T-helper 1 cell treated with Interleukin-12 subunit alpha and Interleukin-12 subunit beta and Interleukin-4 antibody, amounts not matched to agents 30 μg/mL and 1 μg/mL, for 36 hours (primary cell): ENCODE measurements at regions not wholly inside any gene's neighbourhood (a gene's known extent, or its start where the extent isn't known, plus 50 kb on each side); places are given as distances from the start of the nearest gene placed in this dataset.

Experiments
- H3K27ac Mint-ChIP-seq: one replicate; pipeline ENCODE4 v1.8.0; 2021; ENCODE audit warnings: mild to moderate bottlenecking, mixed read lengths
- H3K27me3 Mint-ChIP-seq: one replicate; pipeline ENCODE4 v1.8.0; 2021; ENCODE audit warnings: low read depth, mixed read lengths
- H3K36me3 Mint-ChIP-seq: one replicate; pipeline ENCODE4 v1.8.0; 2021; ENCODE audit warnings: low read depth, mixed read lengths
- H3K4me1 Mint-ChIP-seq: one replicate; pipeline ENCODE4 v1.8.0; 2021; ENCODE audit warnings: low read depth, mixed read lengths
- H3K4me3 Mint-ChIP-seq: one replicate; pipeline ENCODE4 v1.8.0; 2021; ENCODE audit warnings: mild to moderate bottlenecking, moderate library complexity, mixed read lengths
- H3K9me3 Mint-ChIP-seq: one replicate; pipeline ENCODE4 v1.8.0; 2021; ENCODE audit warnings: mixed read lengths

DNA sequence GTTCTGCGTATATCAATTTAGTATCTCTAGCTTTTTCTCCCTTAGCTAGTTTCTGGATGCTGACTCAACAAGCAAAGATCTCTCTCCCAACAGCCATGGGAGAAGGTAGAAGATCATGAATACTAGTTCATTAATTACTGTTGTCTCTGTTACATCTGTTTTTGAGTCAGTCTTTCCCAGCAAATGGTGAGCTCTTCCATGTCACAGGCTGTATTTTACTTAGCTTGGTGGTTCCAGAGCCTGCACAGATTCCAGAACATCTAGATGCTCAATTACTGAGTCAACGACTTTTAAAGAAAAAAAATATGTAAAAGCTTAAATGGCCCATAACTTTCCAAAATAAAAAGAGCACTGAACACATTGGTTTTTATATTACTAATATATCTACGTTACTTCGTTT is 307.2 kb downstream of the NSG2 start:
- H3K27me3 Mint-ChIP-seq: no peaks in the 10 kb centered on the region
- H3K9me3 Mint-ChIP-seq: no peaks in the 10 kb centered on the region
- no peak overlapping the region for H3K4me3 Mint-ChIP-seq
- no peaks in the 10 kb centered on the region for H3K4me1 Mint-ChIP-seq
- H3K27ac Mint-ChIP-seq: no peak overlapping the region
- H3K36me3 Mint-ChIP-seq: no peaks in the 10 kb centered on the region

DNA sequence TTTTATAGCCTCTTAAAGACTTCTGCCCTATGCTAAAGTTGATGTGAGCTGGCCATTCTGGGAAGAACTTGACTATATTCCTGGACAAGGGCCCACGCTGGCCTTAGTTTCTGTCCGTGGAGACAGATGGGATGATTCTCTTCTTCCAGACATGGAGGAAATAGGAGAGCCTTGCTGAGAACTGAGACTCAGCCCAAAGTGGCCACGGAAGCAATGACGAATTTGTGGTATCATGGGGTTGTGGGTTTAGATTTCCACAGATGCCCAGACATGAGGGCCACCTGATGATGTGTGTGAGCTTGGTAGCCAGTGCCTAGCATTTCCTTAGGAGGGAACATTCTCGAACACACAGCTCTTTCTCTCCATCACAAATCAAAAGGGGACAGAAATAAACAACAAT is 309.1 kb downstream of the NSG2 start:
- H3K9me3 Mint-ChIP-seq: no peaks in the 10 kb centered on the region
- no peaks in the 10 kb centered on the region for H3K36me3 Mint-ChIP-seq
- H3K27ac Mint-ChIP-seq: no peak overlapping the region
- no peaks in the 10 kb centered on the region for H3K4me1 Mint-ChIP-seq
- H3K27me3 Mint-ChIP-seq: no peaks in the 10 kb centered on the region
- H3K4me3 Mint-ChIP-seq: no peak overlapping the region

DNA sequence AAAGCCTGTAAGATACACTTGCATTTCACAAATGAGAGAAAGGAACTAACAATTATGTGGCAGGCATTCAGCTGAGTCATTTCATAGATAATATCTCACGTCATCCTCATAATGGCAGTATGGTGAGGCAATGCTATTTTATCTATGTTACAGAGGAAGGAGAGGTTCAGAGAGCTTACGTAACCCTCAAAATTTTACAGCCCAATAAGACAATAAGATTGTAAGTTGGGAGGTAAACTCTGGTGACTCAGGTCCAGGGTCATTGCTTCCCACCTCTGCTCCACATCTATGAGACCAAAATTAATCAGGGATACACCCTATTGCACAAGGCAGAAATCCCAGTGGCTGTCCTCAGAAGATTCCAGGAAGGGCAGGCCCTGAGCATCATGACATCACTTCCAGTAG is 309.7 kb downstream of the NSG2 start:
- Mint-ChIP-seq H3K9me3 (no peaks in the 10 kb centered on the region), H3K27me3 (no peaks in the 10 kb centered on the region), H3K36me3 (no peaks in the 10 kb centered on the region), H3K4me3 (no peak overlapping the region), H3K4me1 (no peaks in the 10 kb centered on the region), H3K27ac (no peak overlapping the region)

DNA sequence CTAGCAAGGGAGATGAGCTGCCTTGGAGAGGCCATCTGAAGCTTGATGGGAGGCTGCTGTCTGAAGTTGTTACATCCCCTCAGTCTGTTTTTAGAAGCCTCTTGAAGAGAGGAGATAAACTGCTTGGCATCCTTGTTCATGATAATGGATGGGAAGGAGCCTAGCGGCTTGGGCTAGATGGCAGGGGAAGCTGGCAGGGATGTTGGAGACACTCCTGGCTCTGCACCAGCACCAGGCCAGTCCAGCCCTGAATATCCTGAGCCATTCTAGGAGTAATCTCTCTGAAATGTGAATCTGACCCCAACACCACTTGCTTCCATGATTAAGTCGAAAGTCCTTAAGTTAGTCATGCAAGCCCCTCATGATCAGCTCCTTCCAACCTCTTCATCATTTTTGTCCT is 310.5 kb downstream of the NSG2 start:
- Mint-ChIP-seq H3K9me3 (no peaks in the 10 kb centered on the region), H3K27me3 (no peaks in the 10 kb centered on the region), H3K27ac (no peak overlapping the region), H3K4me3 (no peak overlapping the region), H3K36me3 (no peaks in the 10 kb centered on the region), H3K4me1 (no peaks in the 10 kb centered on the region)

DNA sequence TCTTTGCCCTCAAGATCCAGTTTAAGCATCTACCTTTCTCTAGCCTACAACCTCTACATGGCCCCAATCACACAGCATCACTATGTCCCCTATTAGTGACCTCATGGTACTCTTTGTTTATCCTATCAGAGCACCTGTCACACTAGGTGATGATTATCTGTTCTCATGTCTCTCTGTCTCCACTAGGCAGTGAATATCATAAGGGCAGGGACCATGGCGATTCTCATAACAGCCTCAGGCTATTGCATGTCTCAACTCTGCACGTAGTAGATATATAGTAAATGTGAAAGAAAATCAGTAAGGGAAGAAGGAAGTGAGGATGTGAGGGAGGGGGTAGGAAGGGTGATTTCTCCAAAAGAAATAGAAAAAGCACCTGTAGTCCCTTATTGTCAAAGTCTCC is 311.0 kb downstream of the NSG2 start:
- H3K9me3 Mint-ChIP-seq: peaks cover under 1% of the 10 kb centered on the region
- no peak overlapping the region for H3K4me3 Mint-ChIP-seq
- H3K27me3 Mint-ChIP-seq: no peaks in the 10 kb centered on the region
- H3K4me1 Mint-ChIP-seq: no peaks in the 10 kb centered on the region
- no peak overlapping the region for H3K27ac Mint-ChIP-seq
- H3K36me3 Mint-ChIP-seq: no peaks in the 10 kb centered on the region

DNA sequence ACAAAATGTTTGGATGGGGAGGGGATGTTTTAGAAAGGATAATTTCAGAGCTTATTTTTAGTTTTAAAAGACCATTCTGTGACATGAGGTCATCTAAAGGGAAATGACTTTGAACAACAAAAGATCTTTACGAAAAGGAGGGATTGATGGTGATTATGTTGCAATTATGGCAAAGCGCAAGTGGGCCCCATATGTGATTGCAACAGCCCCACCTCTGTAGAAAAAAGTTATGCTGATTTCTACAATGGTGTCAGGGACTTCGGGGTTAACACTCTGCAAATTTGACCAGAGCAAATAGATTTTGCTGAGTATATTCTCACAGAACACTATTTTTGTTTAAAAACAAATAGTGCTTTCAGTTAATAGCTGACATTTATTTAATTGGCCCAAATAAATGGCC is 312.8 kb downstream of the NSG2 start:
- Mint-ChIP-seq H3K9me3 (peaks cover 9% of the 10 kb centered on the region), H3K4me1 (no peaks in the 10 kb centered on the region), H3K27ac (no peak overlapping the region), H3K27me3 (no peaks in the 10 kb centered on the region), H3K4me3 (no peak overlapping the region), H3K36me3 (no peaks in the 10 kb centered on the region)

DNA sequence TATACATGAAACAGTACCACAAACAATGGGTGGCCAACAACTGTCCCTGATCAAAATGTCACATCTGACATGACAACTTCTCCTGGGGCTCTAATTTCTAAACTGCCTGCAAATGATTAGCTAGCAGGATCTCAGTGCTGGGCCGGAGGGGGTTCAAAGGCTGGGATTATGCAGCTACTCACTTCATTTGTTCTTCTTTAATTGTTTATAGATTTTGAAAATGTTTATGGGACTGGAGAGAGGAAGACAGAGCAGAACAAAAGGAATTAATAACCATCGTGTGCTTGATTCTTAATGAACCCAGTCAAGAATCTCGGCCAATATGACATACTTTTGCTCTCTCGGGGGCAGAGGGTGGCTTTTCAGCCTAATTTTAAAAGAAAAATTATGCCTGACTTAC is 313.6 kb downstream of the NSG2 start:
- no peaks in the 10 kb centered on the region for H3K36me3 Mint-ChIP-seq

DNA sequence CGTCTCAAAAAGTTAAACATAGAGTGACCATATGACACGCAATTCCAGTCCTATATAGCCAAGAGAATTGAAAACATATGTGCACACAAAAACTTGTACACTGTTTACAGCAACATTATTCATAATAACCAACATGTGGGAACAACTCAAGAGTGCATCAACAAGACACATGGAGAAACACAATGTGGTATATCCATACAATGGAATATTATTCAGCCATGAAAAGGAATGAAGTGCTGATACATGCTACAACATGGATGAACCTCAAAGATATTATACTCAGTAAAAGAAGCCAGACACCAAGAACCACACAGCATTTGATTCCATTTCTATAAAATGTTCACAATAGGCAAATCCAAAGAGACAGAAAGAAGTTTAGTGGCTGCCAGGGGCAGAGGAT is 317.0 kb downstream of the NSG2 start:
- Mint-ChIP-seq H3K4me3 (no peak overlapping the region), H3K9me3 (peaks cover 9% of the 10 kb centered on the region), H3K27ac (no peak overlapping the region), H3K4me1 (no peaks in the 10 kb centered on the region), H3K36me3 (no peaks in the 10 kb centered on the region), H3K27me3 (no peaks in the 10 kb centered on the region)

More for the DNA sequence above, 313.6 kb downstream of the NSG2 start:
- no peaks in the 10 kb centered on the region for H3K27me3 Mint-ChIP-seq
- H3K27ac Mint-ChIP-seq: no peak overlapping the region
- no peaks in the 10 kb centered on the region for H3K4me1 Mint-ChIP-seq
- H3K4me3 Mint-ChIP-seq: no peak overlapping the region
- H3K9me3 Mint-ChIP-seq: peaks cover 9% of the 10 kb centered on the region

DNA sequence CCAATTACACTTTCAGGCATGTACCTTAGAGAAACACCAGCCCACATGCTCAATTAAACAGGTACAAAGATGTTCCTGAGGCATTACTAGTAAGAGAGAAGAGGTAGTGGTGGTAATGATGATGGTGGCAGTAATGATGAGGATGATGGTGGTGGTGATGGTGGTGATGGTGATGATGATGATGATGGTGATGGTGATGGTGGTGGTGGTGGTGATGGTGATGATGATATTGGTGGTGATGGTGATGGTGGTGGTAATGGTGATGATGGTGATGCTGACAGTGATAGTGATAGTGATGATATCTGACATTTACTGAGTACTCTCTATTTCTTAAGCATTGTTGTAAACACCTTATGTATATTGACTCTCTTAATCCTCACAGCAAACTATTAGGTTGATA is 318.4 kb downstream of the NSG2 start:
- Mint-ChIP-seq H3K36me3 (no peaks in the 10 kb centered on the region), H3K4me1 (no peaks in the 10 kb centered on the region), H3K27ac (no peak overlapping the region), H3K4me3 (no peak overlapping the region), H3K9me3 (peaks cover 9% of the 10 kb centered on the region), H3K27me3 (no peaks in the 10 kb centered on the region)

DNA sequence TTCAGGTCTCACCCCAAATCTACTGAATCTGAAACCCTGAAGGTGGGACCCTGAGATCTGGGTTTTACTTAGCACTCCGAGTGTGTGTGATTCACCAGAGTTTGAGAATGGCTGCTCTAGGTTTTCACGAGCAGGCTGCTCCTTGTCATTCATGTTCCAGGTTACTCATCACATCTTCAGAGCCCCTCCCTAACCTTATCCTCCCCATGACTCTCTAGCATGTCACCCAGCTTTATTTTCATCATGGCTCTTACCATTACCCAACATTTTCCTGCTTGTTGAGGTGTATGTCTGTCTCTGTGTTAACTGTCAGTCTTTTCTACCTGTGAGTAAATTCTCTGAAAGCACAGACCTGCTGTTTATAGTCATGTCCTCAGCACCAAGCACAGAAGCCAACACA is 319.2 kb downstream of the NSG2 start:
- no peak overlapping the region for H3K27ac Mint-ChIP-seq
- no peak overlapping the region for H3K4me3 Mint-ChIP-seq
- H3K4me1 Mint-ChIP-seq: no peaks in the 10 kb centered on the region

DNA sequence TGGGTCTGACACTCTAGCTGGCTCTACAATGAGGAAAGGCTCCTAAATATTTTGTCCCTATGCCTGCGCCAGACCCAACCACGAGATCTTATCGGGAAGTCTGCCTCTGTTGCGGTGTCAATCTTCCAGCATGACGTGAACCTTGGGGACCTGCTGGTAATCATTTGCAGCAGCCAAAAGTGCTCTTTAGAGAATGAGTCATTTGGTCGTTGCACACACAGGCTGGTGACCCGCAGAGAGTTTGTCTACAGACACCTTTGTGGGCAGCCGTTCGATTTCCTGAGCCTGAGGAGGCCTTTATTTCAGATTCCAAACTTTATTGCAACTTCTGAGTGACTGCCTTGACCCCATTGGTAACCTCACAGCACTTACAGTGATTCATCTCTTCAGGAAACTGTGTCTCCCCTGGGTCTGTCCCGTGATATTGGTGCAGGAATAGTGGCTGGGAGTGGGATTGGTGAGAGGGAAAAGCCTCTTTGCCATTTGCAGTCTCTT is 326.1 kb downstream of the NSG2 start:
- Mint-ChIP-seq H3K4me1 (no peaks in the 10 kb centered on the region), H3K4me3 (no peak overlapping the region), H3K9me3 (no peaks in the 10 kb centered on the region), H3K36me3 (no peaks in the 10 kb centered on the region), H3K27ac (no peak overlapping the region), H3K27me3 (no peaks in the 10 kb centered on the region)

More for the DNA sequence above, 319.2 kb downstream of the NSG2 start:
- H3K27me3 Mint-ChIP-seq: no peaks in the 10 kb centered on the region
- H3K36me3 Mint-ChIP-seq: no peaks in the 10 kb centered on the region
- H3K9me3 Mint-ChIP-seq: peaks cover 9% of the 10 kb centered on the region

DNA sequence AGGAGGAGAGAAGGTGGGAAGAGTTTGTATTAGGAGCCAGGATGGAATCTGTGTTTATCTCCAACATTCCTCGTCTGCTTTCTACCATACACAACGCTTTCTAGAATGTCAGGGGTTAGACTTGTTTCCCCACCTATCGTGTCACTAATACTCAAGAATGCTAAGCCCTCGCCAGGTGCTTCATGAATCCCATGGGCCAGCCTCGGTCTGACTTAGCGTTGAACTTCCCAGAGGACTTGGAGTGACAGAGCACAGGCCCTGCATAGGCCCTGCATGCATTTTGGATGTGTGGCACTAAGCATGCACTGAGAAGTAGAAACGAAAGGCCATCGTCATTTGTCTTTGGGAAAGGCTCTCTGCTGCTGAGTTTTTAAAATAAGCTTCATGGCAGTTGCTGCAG is 328.7 kb downstream of the NSG2 start:
- H3K36me3 Mint-ChIP-seq: no peaks in the 10 kb centered on the region
- H3K4me3 Mint-ChIP-seq: no peak overlapping the region
- no peaks in the 10 kb centered on the region for H3K27me3 Mint-ChIP-seq
- H3K9me3 Mint-ChIP-seq: no peaks in the 10 kb centered on the region
- H3K4me1 Mint-ChIP-seq: no peaks in the 10 kb centered on the region
- no peak overlapping the region for H3K27ac Mint-ChIP-seq

DNA sequence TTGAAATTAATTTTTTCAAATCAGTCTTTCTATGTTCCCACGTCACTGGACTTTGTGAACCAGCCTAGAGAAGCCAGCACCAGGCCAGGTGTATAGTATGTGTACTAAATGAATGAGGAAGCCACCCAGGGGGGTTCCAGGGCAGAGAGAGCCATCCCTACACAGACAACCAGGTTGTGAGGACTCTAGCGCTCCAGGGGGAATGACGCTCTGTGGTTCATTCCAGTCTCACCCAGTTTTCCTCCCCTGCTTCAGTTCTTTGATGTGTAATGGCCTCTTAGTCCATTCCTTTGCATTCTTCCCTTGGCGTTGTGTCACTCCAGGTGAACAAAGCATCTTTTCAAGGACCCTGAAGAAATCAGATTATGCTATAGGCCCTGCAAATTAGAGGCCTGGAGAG is 330.6 kb downstream of the NSG2 start:
- Mint-ChIP-seq H3K9me3 (no peaks in the 10 kb centered on the region), H3K27ac (no peak overlapping the region), H3K4me3 (no peak overlapping the region), H3K27me3 (no peaks in the 10 kb centered on the region), H3K36me3 (no peaks in the 10 kb centered on the region), H3K4me1 (no peaks in the 10 kb centered on the region)

DNA sequence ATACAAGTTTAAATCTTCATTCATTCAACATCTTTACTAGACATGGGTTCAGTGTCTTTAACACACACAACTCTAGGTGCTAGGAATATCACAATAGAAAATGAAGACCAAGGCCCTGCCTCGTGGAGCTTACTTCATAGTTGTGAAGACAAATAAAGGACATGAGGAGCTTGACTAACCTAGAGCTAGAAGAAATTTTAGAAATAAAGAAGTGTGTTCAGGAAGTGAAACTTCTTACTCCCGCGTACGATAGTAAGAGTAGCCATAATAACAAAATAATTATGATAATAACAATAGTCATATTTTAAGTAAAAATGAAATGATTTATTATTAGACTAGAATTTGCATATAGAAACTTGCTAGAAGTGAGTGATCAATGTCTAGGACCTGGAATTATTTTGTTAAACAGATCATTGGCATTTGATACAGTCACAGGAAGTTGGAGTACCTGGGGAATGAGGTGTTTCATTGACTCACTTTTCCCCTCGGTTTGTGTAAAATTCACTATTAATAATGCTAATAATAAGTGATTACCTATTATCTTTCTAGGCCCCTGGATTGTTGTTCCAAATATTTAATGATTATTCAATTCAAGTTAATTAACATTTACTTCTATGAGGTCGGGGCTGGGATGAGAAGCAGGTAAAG is 331.3 kb downstream of the NSG2 start:
- Mint-ChIP-seq H3K27ac (no peak overlapping the region), H3K36me3 (no peaks in the 10 kb centered on the region), H3K27me3 (no peaks in the 10 kb centered on the region), H3K9me3 (no peaks in the 10 kb centered on the region), H3K4me3 (no peak overlapping the region), H3K4me1 (no peaks in the 10 kb centered on the region)

DNA sequence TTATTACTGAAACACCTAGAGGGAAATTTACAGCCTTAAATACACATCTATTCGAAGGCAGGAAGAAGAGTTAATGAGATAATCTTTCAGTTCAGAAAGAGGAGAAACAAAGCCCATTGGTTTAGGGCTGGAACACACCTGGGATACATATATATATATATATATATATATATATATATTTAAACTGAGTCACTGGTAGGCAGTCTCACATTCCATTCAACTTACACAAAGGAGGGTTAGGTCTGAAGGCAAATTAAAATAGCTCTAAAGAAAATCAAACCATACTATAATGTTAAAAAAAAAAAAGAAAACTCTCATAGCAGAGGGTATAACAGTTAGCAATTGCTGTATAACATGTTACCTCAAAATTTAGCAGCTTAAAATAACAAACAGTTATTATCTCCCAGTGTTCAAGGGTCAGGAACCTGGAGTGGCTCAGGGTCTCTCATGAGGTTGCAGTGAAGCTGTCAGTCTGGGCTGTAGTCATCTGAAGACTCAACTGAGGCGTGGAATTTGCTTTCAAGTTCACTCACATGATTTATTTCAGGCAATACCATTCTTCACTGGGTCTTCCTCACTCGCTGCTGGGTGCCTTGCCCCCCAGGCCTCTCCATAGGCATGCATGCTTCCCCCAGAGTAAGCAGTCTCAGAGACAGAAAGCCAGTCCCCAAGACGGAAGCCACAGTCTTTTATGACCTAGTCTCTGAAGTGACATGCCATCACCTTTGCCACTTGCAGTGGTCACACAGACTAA is 332.8 kb downstream of the NSG2 start:
- peaks cover 3% of the 10 kb centered on the region for H3K9me3 Mint-ChIP-seq
- H3K4me3 Mint-ChIP-seq: no peak overlapping the region

More for the DNA sequence above, 332.8 kb downstream of the NSG2 start:
- H3K4me1 Mint-ChIP-seq: no peaks in the 10 kb centered on the region
- no peaks in the 10 kb centered on the region for H3K36me3 Mint-ChIP-seq
- H3K27me3 Mint-ChIP-seq: no peaks in the 10 kb centered on the region
- no peak overlapping the region for H3K27ac Mint-ChIP-seq
